HG02970 (cell line): ENCODE measurements at regions not wholly inside any gene's neighbourhood (a gene's known extent, or its start where the extent isn't known, plus 50 kb on each side); places are given as distances from the start of the nearest gene placed in this dataset.
"Not testable (repeated sequence)": the region's sequence is repeated elsewhere in the genome, so short reads cannot be mapped to it uniquely, and the experiment has no call there.

Experiments
- ATAC-seq: cut with Tn5 transposase; IDR thresholded peaks from one replicate; pipeline ENCODE4 v1.9.1; 2021; ENCODE audit warnings: mild to moderate bottlenecking, moderate library complexity, moderate number of reproducible peaks; ENCODE audit not compliant: unreplicated experiment, low FRiP score

GRCh38 chr22:22067192-22067591 is 84.6 kb upstream of the TOP3B start:
- no peak for ATAC-seq

- no peak for ATAC-seq
Measured at GRCh38 chr22:22064580-22064979, 82.0 kb upstream of the TOP3B start.

- ATAC-seq, result no peak
Measured at GRCh38 chr22:22062306-22062793, 79.8 kb upstream of the TOP3B start.

GRCh38 chr22:22061085-22062077 is 78.8 kb upstream of the TOP3B start:
- ATAC-seq, result no peak

- no peak for ATAC-seq
Measured at GRCh38 chr22:22060200-22061084, 77.9 kb upstream of the TOP3B start.

GRCh38 chr22:22059291-22060002 is 76.9 kb upstream of the TOP3B start:
- no peak for ATAC-seq

GRCh38 chr22:22058633-22059290 is 76.2 kb upstream of the TOP3B start:
- ATAC-seq, result no peak

- no peak for ATAC-seq
Measured at GRCh38 chr22:22057617-22058378, 75.2 kb upstream of the TOP3B start.

GRCh38 chr22:22056809-22057594 is 74.4 kb upstream of the TOP3B start:
- ATAC-seq, result not testable (repeated sequence)

GRCh38 chr22:22052548-22053139 is 70.1 kb upstream of the TOP3B start:
- not testable (repeated sequence) for ATAC-seq

GRCh38 chr22:22051032-22051431 is 68.4 kb upstream of the TOP3B start:
- not testable (repeated sequence) for ATAC-seq

GRCh38 chr22:22050141-22050775 is 67.7 kb upstream of the TOP3B start:
- no peak for ATAC-seq

GRCh38 chr22:22049684-22050083 is 67.1 kb upstream of the TOP3B start:
- ATAC-seq, result no peak

GRCh38 chr22:22048981-22049531 is 66.5 kb upstream of the TOP3B start:
- no peak for ATAC-seq

- ATAC-seq, result no peak
Measured at GRCh38 chr22:22048318-22048942, 65.8 kb upstream of the TOP3B start.

GRCh38 chr22:22047776-22048175 is 65.2 kb upstream of the TOP3B start:
- ATAC-seq, result no peak

GRCh38 chr22:22047266-22047665 is 64.7 kb upstream of the TOP3B start:
- ATAC-seq, result no peak
